IMR-90 (cell line): ENCODE measurements at regions not wholly inside any gene's neighbourhood (a gene's known extent, or its start where the extent isn't known, plus 50 kb on each side); places are given as distances from the start of the nearest gene placed in this dataset.

Experiments used
- ATAC-seq: fragments of 200-7000 bp; cut with Tn5 transposase; 2 replicates; pipeline ENCODE4 v1.9.1; 2020; ENCODE audit warnings: low read depth, mild to moderate bottlenecking, moderate library complexity
- BruUV-seq: library from RNA; stranded (reverse); fragments of 400-500 nt; replicated peaks from 2 replicates; lab custom pipeline; 2021; lab: Mats Ljungman, UMichigan
- CTCF ChIA-PET: fragments of 300-600 bp; formaldehyde crosslinking; extraction: SDS; loops from one replicate; lab custom pipeline; 2021; ENCODE audit warnings: antibody characterized with exemption; lab: Yijun Ruan, JAX
- POLR2A ChIA-PET: fragments of 300-600 bp; sonication (Branson Sonifier 250); formaldehyde crosslinking; loops from one replicate; lab custom pipeline; 2022; ENCODE audit warnings: antibody characterized with exemption; ENCODE audit not compliant: unreplicated experiment; lab: Charles Lee
- DNase-seq: peaks from one replicate; pipeline ENCODE4 v3.0.0; 2013
- H2AFZ ChIP-seq: replicated peaks from 2 replicates; pipeline ENCODE3; 2013; ENCODE audit warnings: low read length, mild to moderate bottlenecking; ENCODE audit not compliant: poor library complexity
- H2AK5ac ChIP-seq: 2 replicates; pipeline ENCODE4 v1.6.1; 2013; ENCODE audit warnings: low read depth, low read length, inconsistent platforms
- H2AK9ac ChIP-seq: replicated peaks from 2 replicates; pipeline ENCODE3; 2013; ENCODE audit warnings: mild to moderate bottlenecking, low read depth, low read length, moderate library complexity; ENCODE audit not compliant: poor library complexity
- H2BK120ac ChIP-seq: 2 replicates; pipeline ENCODE4 v1.6.1; 2013; ENCODE audit warnings: low read depth, low read length, inconsistent platforms
- H2BK15ac ChIP-seq: 3 replicates; pipeline ENCODE4 v1.6.1; 2013; ENCODE audit warnings: low read depth, low read length, inconsistent platforms
- H2BK20ac ChIP-seq: 2 replicates; pipeline ENCODE4 v1.6.1; 2013; ENCODE audit warnings: low read depth, mild to moderate bottlenecking, inconsistent platforms, low read length, moderate library complexity
- H2BK5ac ChIP-seq: 2 replicates; pipeline ENCODE4 v1.6.1; 2013; ENCODE audit warnings: mild to moderate bottlenecking, low read depth, low read length, inconsistent platforms; ENCODE audit not compliant: poor library complexity, severe bottlenecking
- H3K14ac ChIP-seq: replicated peaks from 2 replicates; pipeline ENCODE4 v1.6.1; 2013; ENCODE audit warnings: low read depth, low read length, inconsistent platforms
- H3K18ac ChIP-seq: 2 replicates; pipeline ENCODE4 v1.6.1; 2013; ENCODE audit warnings: low read depth, low read length, control low read depth
- H3K23ac ChIP-seq: 2 replicates; pipeline ENCODE4 v1.6.1; 2013; ENCODE audit warnings: low read depth, low read length, inconsistent platforms
- H3K27ac ChIP-seq: 2 replicates; pipeline ENCODE4 v1.5.1; 2013; ENCODE audit warnings: mild to moderate bottlenecking, control low read depth, low read length; ENCODE audit not compliant: insufficient read depth
- H3K27me3 ChIP-seq: 2 replicates; pipeline ENCODE4 v1.6.1; 2013; ENCODE audit warnings: low read length; ENCODE audit not compliant: control insufficient read depth, insufficient read depth
- H3K36me3 ChIP-seq: 2 replicates; pipeline ENCODE4 v1.6.1; 2013; ENCODE audit warnings: low read length, mixed read lengths; ENCODE audit not compliant: control insufficient read depth, insufficient read depth
- H3K4ac ChIP-seq: 2 replicates; pipeline ENCODE4 v1.6.1; 2013; ENCODE audit warnings: low read depth, low read length, inconsistent platforms
- H3K4me1 ChIP-seq: 2 replicates; pipeline ENCODE4 v1.6.1; 2013; ENCODE audit warnings: low read length, mixed read lengths; ENCODE audit not compliant: control insufficient read depth, insufficient read depth
- H3K4me2 ChIP-seq: 2 replicates; pipeline ENCODE4 v1.6.1; 2013; ENCODE audit warnings: low read depth, mild to moderate bottlenecking, control low read depth, low read length, moderate library complexity
- H3K4me3 ChIP-seq: 2 replicates; pipeline ENCODE4 v1.5.1; 2013; ENCODE audit warnings: low read depth, mild to moderate bottlenecking, control low read depth, low read length, moderate library complexity; ENCODE audit not compliant: insufficient read depth
- H3K56ac ChIP-seq: 2 replicates; pipeline ENCODE4 v1.6.1; 2013; ENCODE audit warnings: low read length, inconsistent platforms; ENCODE audit not compliant: insufficient read depth; ENCODE audit errors: extremely low read depth
- H3K79me1 ChIP-seq, 2 experiments: 2 replicates each; pipeline ENCODE4 v1.6.1; 2013; ENCODE audit warnings: low read length in 2 of 2, inconsistent platforms in 1 of 2, low read depth in 1 of 2
- H3K9ac ChIP-seq: 2 replicates; pipeline ENCODE4 v1.6.1; 2013; ENCODE audit warnings: low read depth, low read length, control low read depth
- H3K9me1 ChIP-seq: 2 replicates; pipeline ENCODE4 v1.6.1; 2013; ENCODE audit warnings: low read length, inconsistent platforms; ENCODE audit not compliant: insufficient read depth
- H3K9me3 ChIP-seq: 2 replicates; pipeline ENCODE4 v1.6.1; 2013; ENCODE audit warnings: low read length; ENCODE audit not compliant: control insufficient read depth, insufficient read depth
- H4K20me1 ChIP-seq: 2 replicates; pipeline ENCODE4 v1.6.1; 2013; ENCODE audit warnings: low read length, inconsistent platforms; ENCODE audit not compliant: insufficient read depth
- H4K5ac ChIP-seq: 2 replicates; pipeline ENCODE4 v1.6.1; 2013; ENCODE audit warnings: mild to moderate bottlenecking, low read depth, low read length, control low read depth
- H4K8ac ChIP-seq, 2 experiments: 2 replicates each; pipeline ENCODE4 v1.6.1; 2013; ENCODE audit warnings: low read depth in 2 of 2, low read length in 2 of 2, control low read depth in 1 of 2, inconsistent platforms in 1 of 2
- H4K91ac ChIP-seq: 2 replicates; pipeline ENCODE4 v1.6.1; 2013; ENCODE audit warnings: low read depth, low read length, inconsistent platforms; ENCODE audit not compliant: insufficient read depth
- BHLHE40 ChIP-seq: fragments of 150-350 bp; IDR thresholded peaks from 2 replicates; pipeline ENCODE4 v1.6.1; 2016; ENCODE audit warnings: mild to moderate bottlenecking, low read depth, low read length
- CHD1 ChIP-seq: IDR thresholded peaks from 2 replicates; pipeline ENCODE4 v1.6.1; 2012; ENCODE audit warnings: low read depth, low read length, improper control_type of control experiment
- CTCF ChIP-seq: conservative IDR thresholded peaks from 2 replicates; pipeline ENCODE4 v1.5.1; 2012; ENCODE audit warnings: mild to moderate bottlenecking, low read depth, low read length, improper control_type of control experiment
- MAFK ChIP-seq: IDR thresholded peaks from 2 replicates; pipeline ENCODE4 v1.6.1; 2012; ENCODE audit warnings: low read depth, low read length, improper control_type of control experiment
- POLR2A ChIP-seq: IDR thresholded peaks from 2 replicates; pipeline ENCODE4 v1.6.1; 2012; ENCODE audit warnings: mild to moderate bottlenecking, low read depth, low read length
- RFX5 ChIP-seq: IDR thresholded peaks from 2 replicates; pipeline ENCODE4 v1.8.0; 2012; ENCODE audit warnings: low read depth, mild to moderate bottlenecking, low read length, moderate library complexity
- WGBS, 2 experiments: methylation state at CpG; one replicate each; pipeline versions ENCODE4 v1.1.5 to v1.1.7; 2013; ENCODE audit warnings: missing lambda C conversion rate in 2 of 2; ENCODE audit not compliant: insufficient read length in 1 of 2; ENCODE audit errors: extremely low coverage in 2 of 2; 5-methylcytosine and 5-hydroxymethylcytosine counted together
- dilution Hi-C: fragments of 300-500 bp; cut with HindIII; formaldehyde crosslinking; loops from one replicate; pipeline ENCODE4 v1.14.3; 2018; ENCODE audit warnings: low sequenced_read_pairs; ENCODE audit not compliant: unreplicated experiment
- in situ Hi-C: fragments of 300-500 bp; cut with MboI; formaldehyde crosslinking; loops from 3 replicates; pipeline ENCODE4 v1.14.3; 2019; ENCODE audit warnings: low sequenced_read_pairs, inconsistent platforms, mixed read lengths
- intact Hi-C: fragments of 100-400 bp; cut with micrococcal nuclease; formaldehyde crosslinking; loops from 2 replicates; pipeline ENCODE4 v1.10.0; 2022
- TF ChIP-seq, protein P1 (sequence below): fragments of 150-350 bp; IDR thresholded peaks from 2 replicates; pipeline ENCODE4 v1.6.1; 2017; ENCODE audit warnings: mild to moderate bottlenecking, antibody characterized with exemption, low read length, low read depth

GRCh38 chr2:239825705-239825979 lies 199.5 kb downstream of the NDUFA10 start:
- no peak overlapping the region for H3K23ac ChIP-seq
- H3K36me3 ChIP-seq = no peaks in the 10 kb centered on the region
- no peak overlapping the region for H2BK20ac ChIP-seq
- H4K20me1 ChIP-seq = no peaks in the 10 kb centered on the region
- H3K79me1 ChIP-seq = no peaks in the 10 kb centered on the region
- H3K4me2 ChIP-seq = no peak overlapping the region
- intact Hi-C loops (no loop called here), dilution Hi-C loops (no loop called here), in situ Hi-C loops (no loop called here)
- no peaks in the 10 kb centered on the region for H3K4me1 ChIP-seq
- CTCF ChIA-PET = no interaction called here
- no peak overlapping the region for H3K4ac ChIP-seq
- no peak overlapping the region for H4K5ac ChIP-seq
- no peak overlapping the region for H3K9ac ChIP-seq
- H3K9me3 ChIP-seq = peaks cover 43% of the 10 kb centered on the region
- H3K27me3 ChIP-seq = no peaks in the 10 kb centered on the region
- no peak overlapping the region for H4K91ac ChIP-seq
- no peak overlapping the region for H2BK120ac ChIP-seq
- H3K14ac ChIP-seq = no peak overlapping the region
- H3K4me3 ChIP-seq = no peak overlapping the region
- H2AK9ac ChIP-seq = no peak overlapping the region
- ATAC-seq = no peak
- no peak overlapping the region for H4K8ac ChIP-seq
- no peak overlapping the region for H2AK5ac ChIP-seq
- TF ChIP-seq CHD1 (no peak), CTCF (no peak), MAFK (no peak), BHLHE40 (no peak), RFX5 (no peak), POLR2A (no peak)
- TF ChIP-seq, protein P1, sequence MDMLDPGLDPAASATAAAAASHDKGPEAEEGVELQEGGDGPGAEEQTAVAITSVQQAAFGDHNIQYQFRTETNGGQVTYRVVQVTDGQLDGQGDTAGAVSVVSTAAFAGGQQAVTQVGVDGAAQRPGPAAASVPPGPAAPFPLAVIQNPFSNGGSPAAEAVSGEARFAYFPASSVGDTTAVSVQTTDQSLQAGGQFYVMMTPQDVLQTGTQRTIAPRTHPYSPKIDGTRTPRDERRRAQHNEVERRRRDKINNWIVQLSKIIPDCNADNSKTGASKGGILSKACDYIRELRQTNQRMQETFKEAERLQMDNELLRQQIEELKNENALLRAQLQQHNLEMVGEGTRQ = no peak
- 43% methylated on average over 4 of the region's 5 CpGs; no CpG with 5 or more reads in 1 of the 2 experiments for WGBS, 2 experiments
- H2AFZ ChIP-seq = no peak overlapping the region
- no peak overlapping the region for H3K18ac ChIP-seq
- BruUV-seq = no TSS peak
- no peak overlapping the region for H2BK15ac ChIP-seq
- no peaks in the 10 kb centered on the region for H3K9me1 ChIP-seq
- POLR2A ChIA-PET = no interaction called here
- no peak overlapping the region for H2BK5ac ChIP-seq
- no peak for DNase-seq
- H3K27ac ChIP-seq = no peak overlapping the region
- H3K56ac ChIP-seq = no peak overlapping the region
